ENCODE measurements at regions not wholly inside any gene's neighbourhood (a gene's known extent, or its start where the extent isn't known, plus 50 kb on each side); places are given as distances from the start of the nearest gene placed in this dataset.

DNA sequence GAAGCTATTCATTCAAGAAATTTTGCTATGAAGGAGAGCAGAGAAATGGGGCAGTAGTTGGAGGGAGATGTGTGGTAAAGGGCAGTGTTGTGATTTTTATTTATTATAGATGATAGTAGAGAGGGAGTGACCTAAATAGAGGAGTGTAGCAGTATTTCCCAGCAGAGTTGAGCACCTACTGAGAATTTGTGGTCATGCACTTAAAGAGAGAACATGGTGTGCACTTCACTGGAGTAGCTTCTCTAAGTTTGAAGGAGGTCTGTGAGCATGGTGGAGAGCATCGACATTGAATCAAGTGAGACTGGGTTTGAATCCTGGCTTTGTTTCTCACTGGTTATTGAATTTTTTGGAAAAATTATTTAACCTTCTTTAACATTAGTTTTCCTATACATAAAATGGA lies 129.2 kb downstream of the AQP4 start:
- no peaks in the 10 kb centered on the region for H3K9me3 ChIP-seq (ENCODE audit: low read length)
- DNase-seq = no peak
- H3K4me1 ChIP-seq (ENCODE audit: insufficient read depth, low read length) = no peaks in the 10 kb centered on the region
- no peak overlapping the region for H3K27ac ChIP-seq (ENCODE audit: low read depth, low read length)
- Mint-ChIP-seq H3K4me3 (no peak overlapping the region), H3K27ac (no peak overlapping the region), H3K4me1 (no peaks in the 10 kb centered on the region), H3K27me3 (no peaks in the 10 kb centered on the region), H3K9me3 (peaks cover 0 to 9% (median 2%) of the 10 kb centered on the region in 5 donors), H3K36me3 (no peaks in the 10 kb centered on the region)
- no peaks in the 10 kb centered on the region for H3K36me3 ChIP-seq (ENCODE audit: insufficient read depth, low read length)
- H3K27me3 ChIP-seq (ENCODE audit: insufficient read depth, low read length, poor library complexity, severe bottlenecking) = no peaks in the 10 kb centered on the region
- ChIA-PET CTCF (no interaction called here), POLR2A (no interaction called here)
- no peak overlapping the region for H3K4me3 ChIP-seq (ENCODE audit: low read length)

DNA sequence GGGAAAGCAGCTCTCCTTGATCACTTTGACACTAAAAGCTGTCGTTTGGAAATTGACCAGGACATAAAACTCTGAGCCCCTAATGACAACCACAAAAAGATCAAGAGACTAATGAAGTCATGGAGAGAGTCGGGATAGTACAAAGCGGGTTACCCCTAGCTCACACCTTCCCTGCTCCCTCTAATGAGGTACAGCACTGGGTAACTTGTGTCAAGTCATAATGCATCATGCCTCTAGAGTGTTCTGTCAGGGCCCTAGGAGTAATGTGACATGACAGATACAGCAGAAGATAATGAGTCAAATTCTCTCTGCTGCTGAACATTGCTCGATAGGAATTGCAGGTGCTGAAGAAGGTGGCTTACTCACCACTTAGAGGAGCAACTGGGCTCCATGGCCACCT lies 130.7 kb downstream of the AQP4 start:
- H3K36me3 ChIP-seq (ENCODE audit: insufficient read depth, low read length) = no peaks in the 10 kb centered on the region
- no peak overlapping the region for H3K27ac Mint-ChIP-seq

DNA sequence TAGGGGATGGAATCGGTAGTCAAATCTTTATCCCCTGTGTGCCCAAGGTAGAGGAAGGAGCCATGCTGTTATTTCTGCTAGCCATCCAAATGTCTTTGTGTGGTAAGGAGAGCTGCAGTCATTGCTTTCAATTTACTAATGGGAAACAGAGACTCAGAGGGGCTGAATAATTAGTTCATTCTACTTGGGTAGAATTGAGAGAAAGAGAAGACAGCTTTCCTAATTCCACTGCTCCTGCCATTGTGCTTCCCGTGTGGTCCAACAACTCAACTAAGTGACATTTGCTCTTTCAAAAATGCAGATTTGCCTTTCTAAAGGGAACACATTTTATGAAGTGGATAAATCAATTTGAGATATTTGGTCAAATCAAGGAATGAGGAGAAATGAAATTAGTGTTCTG lies 136.1 kb downstream of the AQP4 start:
- no peaks in the 10 kb centered on the region for H3K4me1 Mint-ChIP-seq
- H3K27me3 Mint-ChIP-seq = no peaks in the 10 kb centered on the region
- ChIA-PET POLR2A (no interaction called here), CTCF (no interaction called here)
- no peaks in the 10 kb centered on the region for H3K36me3 Mint-ChIP-seq
- Histone ChIP-seq H3K4me3 (ENCODE audit: low read length) (no peak overlapping the region), H3K9me3 (ENCODE audit: low read length) (no peaks in the 10 kb centered on the region), H3K27ac (ENCODE audit: low read depth, low read length) (no peak overlapping the region), H3K4me1 (ENCODE audit: insufficient read depth, low read length) (no peaks in the 10 kb centered on the region), H3K36me3 (ENCODE audit: insufficient read depth, low read length) (no peaks in the 10 kb centered on the region), H3K27me3 (ENCODE audit: insufficient read depth, low read length, poor library complexity, severe bottlenecking) (no peaks in the 10 kb centered on the region)
- DNase-seq = no peak
- peaks cover 0 to 4% (median 0%) of the 10 kb centered on the region in 5 donors for H3K9me3 Mint-ChIP-seq
- no peak overlapping the region for H3K4me3 Mint-ChIP-seq
- no peak overlapping the region for H3K27ac Mint-ChIP-seq

More for the DNA sequence above, 130.7 kb downstream of the AQP4 start:
- Mint-ChIP-seq H3K4me1 (no peaks in the 10 kb centered on the region), H3K27me3 (no peaks in the 10 kb centered on the region), H3K4me3 (no peak overlapping the region), H3K9me3 (peaks cover 0 to 9% (median 2%) of the 10 kb centered on the region in 5 donors), H3K36me3 (no peaks in the 10 kb centered on the region)
- ChIA-PET CTCF (no interaction called here), POLR2A (no interaction called here)
- no peaks in the 10 kb centered on the region for H3K27me3 ChIP-seq (ENCODE audit: insufficient read depth, low read length, poor library complexity, severe bottlenecking)
- H3K9me3 ChIP-seq (ENCODE audit: low read length) = no peaks in the 10 kb centered on the region
- H3K4me3 ChIP-seq (ENCODE audit: low read length) = no peak overlapping the region
- no peak for DNase-seq
- no peaks in the 10 kb centered on the region for H3K4me1 ChIP-seq (ENCODE audit: insufficient read depth, low read length)
- H3K27ac ChIP-seq (ENCODE audit: low read depth, low read length) = no peak overlapping the region

DNA sequence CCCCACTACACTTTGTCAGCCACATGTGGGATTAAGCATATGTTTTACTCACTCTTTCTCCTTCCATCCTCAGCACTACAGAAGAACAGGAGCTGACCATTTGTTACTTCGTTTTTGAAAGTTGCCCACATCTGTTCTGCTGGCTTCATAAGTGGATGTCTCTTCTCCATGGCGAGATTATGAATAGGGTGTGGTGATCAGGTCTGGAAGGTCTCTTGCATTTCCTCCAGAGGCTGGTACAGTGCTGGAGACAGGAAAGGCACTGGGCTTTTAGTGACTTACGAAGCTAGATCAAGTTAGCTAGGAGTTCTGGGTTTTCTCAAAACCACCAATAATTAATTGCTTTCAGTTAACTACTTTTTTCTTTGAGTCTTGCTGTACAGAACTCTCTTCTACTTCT lies 136.5 kb downstream of the AQP4 start:
- Histone ChIP-seq H3K9me3 (ENCODE audit: low read length) (no peaks in the 10 kb centered on the region), H3K27ac (ENCODE audit: low read depth, low read length) (no peak overlapping the region), H3K4me3 (ENCODE audit: low read length) (no peak overlapping the region), H3K36me3 (ENCODE audit: insufficient read depth, low read length) (no peaks in the 10 kb centered on the region), H3K27me3 (ENCODE audit: insufficient read depth, low read length, poor library complexity, severe bottlenecking) (no peaks in the 10 kb centered on the region), H3K4me1 (ENCODE audit: insufficient read depth, low read length) (no peaks in the 10 kb centered on the region)
- H3K27ac Mint-ChIP-seq = no peak overlapping the region
- no peaks in the 10 kb centered on the region for H3K36me3 Mint-ChIP-seq
- H3K4me3 Mint-ChIP-seq = no peak overlapping the region
- CTCF ChIA-PET = no interaction called here
- H3K4me1 Mint-ChIP-seq = no peaks in the 10 kb centered on the region
- POLR2A ChIA-PET = no interaction called here
- no peaks in the 10 kb centered on the region for H3K27me3 Mint-ChIP-seq
- DNase-seq = no peak
- peaks cover 0 to 3% (median 0%) of the 10 kb centered on the region in 5 donors for H3K9me3 Mint-ChIP-seq

DNA sequence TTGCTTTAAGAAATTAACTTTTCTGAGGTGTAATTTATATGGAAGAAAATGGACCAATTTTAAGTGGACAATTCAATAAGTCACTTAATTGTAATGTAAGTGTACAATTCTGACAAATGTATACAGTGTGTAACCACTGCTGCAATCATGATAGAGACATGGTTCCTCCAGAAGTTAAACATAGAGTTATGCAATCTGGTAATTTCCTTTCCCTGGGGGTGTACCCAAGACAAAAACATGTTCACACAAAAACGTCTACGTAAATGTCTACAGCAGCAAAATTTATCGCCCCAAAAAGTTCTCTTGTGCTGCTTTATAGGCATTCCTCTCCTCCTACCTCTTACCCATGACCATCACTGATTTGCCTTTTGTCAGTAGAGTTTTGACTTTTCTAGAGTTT lies 141.5 kb downstream of the AQP4 start:
- Histone ChIP-seq H3K4me3 (ENCODE audit: low read length) (no peak overlapping the region), H3K9me3 (ENCODE audit: low read length) (no peaks in the 10 kb centered on the region), H3K27ac (ENCODE audit: low read depth, low read length) (no peak overlapping the region), H3K27me3 (ENCODE audit: insufficient read depth, low read length, poor library complexity, severe bottlenecking) (no peaks in the 10 kb centered on the region), H3K4me1 (ENCODE audit: insufficient read depth, low read length) (no peaks in the 10 kb centered on the region), H3K36me3 (ENCODE audit: insufficient read depth, low read length) (no peaks in the 10 kb centered on the region)
- ChIA-PET CTCF (no interaction called here), POLR2A (no interaction called here)
- no peak overlapping the region for H3K27ac Mint-ChIP-seq
- no peaks in the 10 kb centered on the region for H3K27me3 Mint-ChIP-seq
- DNase-seq = no peak
- H3K36me3 Mint-ChIP-seq = no peaks in the 10 kb centered on the region
- no peaks in the 10 kb centered on the region for H3K4me1 Mint-ChIP-seq
- H3K4me3 Mint-ChIP-seq = no peak overlapping the region
- peaks cover 0 to 2% (median 0%) of the 10 kb centered on the region in 5 donors for H3K9me3 Mint-ChIP-seq

DNA sequence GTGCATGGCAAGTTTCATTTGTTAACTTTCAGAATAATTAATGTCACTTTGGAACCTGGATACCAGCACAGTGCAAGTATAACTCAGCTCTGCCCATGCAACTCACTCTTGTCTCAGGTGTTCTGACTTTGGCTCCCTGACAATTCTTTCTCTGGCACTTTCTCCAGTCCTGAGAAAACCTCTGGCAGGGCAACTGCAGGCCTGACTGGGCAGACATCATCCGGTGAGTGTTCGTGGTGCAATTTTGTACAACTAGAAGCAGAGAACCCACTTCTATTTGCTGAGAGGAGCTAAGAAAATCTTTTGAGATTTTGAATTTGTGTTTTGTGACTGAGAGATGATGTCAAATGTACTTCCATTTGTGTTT lies 143.0 kb downstream of the AQP4 start:
- H3K27me3 Mint-ChIP-seq = no peaks in the 10 kb centered on the region
- no peaks in the 10 kb centered on the region for H3K27me3 ChIP-seq (ENCODE audit: insufficient read depth, low read length, poor library complexity, severe bottlenecking)
- DNase-seq = no peak
- H3K4me3 Mint-ChIP-seq = no peak overlapping the region
- ChIA-PET CTCF (no interaction called here), POLR2A (no interaction called here)
- no peak overlapping the region for H3K27ac Mint-ChIP-seq
- H3K36me3 ChIP-seq (ENCODE audit: insufficient read depth, low read length) = no peaks in the 10 kb centered on the region
- no peak overlapping the region for H3K4me3 ChIP-seq (ENCODE audit: low read length)
- H3K9me3 Mint-ChIP-seq = no peaks in the 10 kb centered on the region
- H3K4me1 ChIP-seq (ENCODE audit: insufficient read depth, low read length) = no peaks in the 10 kb centered on the region
- H3K36me3 Mint-ChIP-seq = no peaks in the 10 kb centered on the region
- no peaks in the 10 kb centered on the region for H3K9me3 ChIP-seq (ENCODE audit: low read length)
- no peaks in the 10 kb centered on the region for H3K4me1 Mint-ChIP-seq
- no peak overlapping the region for H3K27ac ChIP-seq (ENCODE audit: low read depth, low read length)

DNA sequence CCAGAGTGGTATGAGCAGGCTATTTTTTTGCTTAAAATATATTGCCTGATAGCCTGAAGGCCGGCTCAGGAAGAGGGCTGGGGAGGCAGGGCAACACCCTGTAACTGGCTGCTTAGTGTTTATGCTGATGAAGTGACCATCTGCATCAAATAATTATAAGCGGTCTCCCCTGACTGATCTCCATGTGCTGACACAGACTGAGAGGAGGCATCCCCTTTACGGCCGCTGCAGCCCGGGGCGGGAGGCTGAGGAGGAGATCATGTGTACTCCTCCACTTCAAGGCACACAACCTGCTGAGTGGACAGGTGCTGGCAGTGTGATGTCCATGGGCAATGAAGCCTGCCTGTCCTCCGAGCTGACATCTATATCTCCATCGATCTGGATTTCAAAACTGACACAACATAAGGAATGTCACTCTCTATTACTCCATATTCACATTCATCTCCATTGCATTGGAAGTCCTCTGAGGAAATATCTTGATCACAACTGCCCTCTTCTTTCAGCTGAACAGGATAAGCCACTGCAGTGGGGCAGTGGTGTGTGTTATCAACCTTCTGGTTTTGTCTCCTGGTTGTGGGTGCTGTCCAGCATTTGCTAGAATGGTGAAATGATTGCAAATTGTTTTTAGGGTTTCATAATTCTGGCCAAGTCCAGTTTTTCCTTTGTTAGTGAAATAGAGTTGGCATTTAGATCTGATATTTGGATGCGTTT lies 143.5 kb downstream of the AQP4 start:
- H3K9me3 Mint-ChIP-seq = no peaks in the 10 kb centered on the region
- H3K36me3 Mint-ChIP-seq = no peaks in the 10 kb centered on the region
- no peaks in the 10 kb centered on the region for H3K27me3 Mint-ChIP-seq
- no peaks in the 10 kb centered on the region for H3K4me1 Mint-ChIP-seq
- H3K4me3 Mint-ChIP-seq = no peak overlapping the region
- no peak overlapping the region for H3K27ac ChIP-seq (ENCODE audit: low read depth, low read length)
- ChIA-PET CTCF (no interaction called here), POLR2A (no interaction called here)
- no peaks in the 10 kb centered on the region for H3K27me3 ChIP-seq (ENCODE audit: insufficient read depth, low read length, poor library complexity, severe bottlenecking)
- H3K4me1 ChIP-seq (ENCODE audit: insufficient read depth, low read length) = no peaks in the 10 kb centered on the region
- no peak overlapping the region for H3K27ac Mint-ChIP-seq
- H3K4me3 ChIP-seq (ENCODE audit: low read length) = no peak overlapping the region
- no peaks in the 10 kb centered on the region for H3K9me3 ChIP-seq (ENCODE audit: low read length)
- no peak for DNase-seq
- no peaks in the 10 kb centered on the region for H3K36me3 ChIP-seq (ENCODE audit: insufficient read depth, low read length)

DNA sequence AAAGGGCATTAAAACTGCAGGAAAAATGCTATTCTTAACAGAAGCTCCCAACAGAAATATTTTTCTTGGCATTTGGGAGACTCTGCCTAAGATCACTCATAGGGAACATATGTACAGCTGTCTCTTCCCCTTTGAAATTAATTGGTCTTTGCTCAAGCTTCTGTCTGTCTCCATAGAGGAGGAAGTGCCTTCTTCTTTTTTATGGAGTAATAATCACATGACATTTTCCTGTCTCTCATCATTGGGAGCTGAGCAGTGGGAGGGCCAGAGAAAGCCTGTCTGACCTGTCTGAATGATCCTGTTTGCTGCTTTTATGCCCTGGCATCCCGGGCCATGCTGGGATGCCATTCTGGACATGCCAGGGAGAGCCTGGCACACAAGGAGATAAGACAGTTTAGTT lies 145.6 kb downstream of the AQP4 start:
- ChIA-PET CTCF (no interaction called here), POLR2A (no interaction called here)
- H3K9me3 Mint-ChIP-seq = no peaks in the 10 kb centered on the region
- H3K27me3 Mint-ChIP-seq = no peaks in the 10 kb centered on the region
- no peak overlapping the region for H3K27ac ChIP-seq (ENCODE audit: low read depth, low read length)
- H3K4me1 ChIP-seq (ENCODE audit: insufficient read depth, low read length) = no peaks in the 10 kb centered on the region
- H3K36me3 ChIP-seq (ENCODE audit: insufficient read depth, low read length) = no peaks in the 10 kb centered on the region
- no peak overlapping the region for H3K27ac Mint-ChIP-seq
- DNase-seq = no peak
- no peaks in the 10 kb centered on the region for H3K36me3 Mint-ChIP-seq
- no peaks in the 10 kb centered on the region for H3K27me3 ChIP-seq (ENCODE audit: insufficient read depth, low read length, poor library complexity, severe bottlenecking)
- H3K4me3 ChIP-seq (ENCODE audit: low read length) = no peak overlapping the region
- H3K4me1 Mint-ChIP-seq = no peaks in the 10 kb centered on the region
- H3K4me3 Mint-ChIP-seq = no peak overlapping the region
- H3K9me3 ChIP-seq (ENCODE audit: low read length) = no peaks in the 10 kb centered on the region
